Brain microvascular endothelial cell (primary cell): ENCODE measurements at regions not wholly inside any gene's neighbourhood (a gene's known extent, or its start where the extent isn't known, plus 50 kb on each side); places are given as distances from the start of the nearest gene placed in this dataset.
"Not testable (repeated sequence)": the region's sequence is repeated elsewhere in the genome, so short reads cannot be mapped to it uniquely, and the experiment has no call there.

Experiments
- DNase-seq: peaks from one replicate; pipeline ENCODE4 v3.0.0-alpha.2; 2020
- H3K27ac ChIP-seq: fragments of 250-450 bp; sonication (Bioruptor Pico); 2 replicates; pipeline ENCODE4 v1.5.1; 2020; ENCODE audit warnings: mild to moderate bottlenecking, moderate library complexity
- H3K27me3 ChIP-seq: fragments of 250-450 bp; sonication (Bioruptor Pico); replicated peaks from 2 replicates; pipeline ENCODE4 v1.5.1; 2020; ENCODE audit warnings: mild to moderate bottlenecking
- H3K36me3 ChIP-seq: fragments of 250-450 bp; sonication (Bioruptor Pico); replicated peaks from 2 replicates; pipeline ENCODE4 v1.5.1; 2020; ENCODE audit warnings: mild to moderate bottlenecking
- H3K4me3 ChIP-seq: 2 replicates; pipeline ENCODE4 v1.5.1; 2011; ENCODE audit warnings: low read depth, mild to moderate bottlenecking, control low read depth, low read length, moderate library complexity
- in situ Hi-C: cut with HindIII; loops from 2 replicates; pipeline ENCODE4 v1.10.0; 2017; ENCODE audit warnings: low sequenced_read_pairs, low pct_ligation_motif_present
- TF ChIP-seq, protein P1 (sequence below): IDR thresholded peaks from 2 replicates; pipeline ENCODE4 v1.5.1; 2011; ENCODE audit warnings: low read depth, mild to moderate bottlenecking, moderate library complexity, low read length, control low read depth, inconsistent platforms; ENCODE audit errors: missing control alignments

DNA sequence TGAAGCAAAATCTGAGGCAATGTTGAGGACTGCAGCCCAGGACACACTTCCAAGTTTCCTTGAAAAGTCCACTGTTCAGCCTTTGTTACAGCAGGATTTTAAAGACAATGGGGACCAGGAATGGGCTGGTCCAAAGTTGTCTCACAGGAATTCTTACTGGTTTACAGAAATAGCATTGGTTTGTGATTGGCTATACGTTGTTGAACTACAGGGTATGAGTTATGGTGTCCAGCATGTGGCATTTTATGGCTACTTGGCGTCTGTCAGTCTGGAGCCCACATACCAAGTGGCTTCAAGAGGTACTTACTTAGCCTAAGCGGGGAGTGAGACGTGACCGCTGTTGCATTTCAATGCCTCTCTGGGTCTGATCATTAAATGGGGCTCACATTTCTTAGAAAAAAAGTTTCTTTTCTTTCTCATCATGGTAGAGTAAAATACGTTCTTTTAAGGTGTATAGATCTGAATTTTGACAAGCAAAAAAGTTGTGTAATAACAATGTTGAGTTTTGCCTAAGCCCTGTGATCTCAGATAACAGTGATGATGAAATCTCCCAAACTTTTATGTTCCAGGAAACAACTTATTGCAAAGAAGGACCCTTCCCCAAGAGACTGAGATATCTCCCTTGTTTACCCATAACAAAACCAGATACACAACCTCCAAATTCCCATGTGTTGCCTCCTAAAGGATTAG, 100.0 kb upstream of the TRIM24 start:
- Histone ChIP-seq H3K27ac (no peak overlapping the region), H3K4me3 (no peak overlapping the region), H3K27me3 (no peaks in the 10 kb centered on the region), H3K36me3 (no peaks in the 10 kb centered on the region)
- TF ChIP-seq, protein P1, sequence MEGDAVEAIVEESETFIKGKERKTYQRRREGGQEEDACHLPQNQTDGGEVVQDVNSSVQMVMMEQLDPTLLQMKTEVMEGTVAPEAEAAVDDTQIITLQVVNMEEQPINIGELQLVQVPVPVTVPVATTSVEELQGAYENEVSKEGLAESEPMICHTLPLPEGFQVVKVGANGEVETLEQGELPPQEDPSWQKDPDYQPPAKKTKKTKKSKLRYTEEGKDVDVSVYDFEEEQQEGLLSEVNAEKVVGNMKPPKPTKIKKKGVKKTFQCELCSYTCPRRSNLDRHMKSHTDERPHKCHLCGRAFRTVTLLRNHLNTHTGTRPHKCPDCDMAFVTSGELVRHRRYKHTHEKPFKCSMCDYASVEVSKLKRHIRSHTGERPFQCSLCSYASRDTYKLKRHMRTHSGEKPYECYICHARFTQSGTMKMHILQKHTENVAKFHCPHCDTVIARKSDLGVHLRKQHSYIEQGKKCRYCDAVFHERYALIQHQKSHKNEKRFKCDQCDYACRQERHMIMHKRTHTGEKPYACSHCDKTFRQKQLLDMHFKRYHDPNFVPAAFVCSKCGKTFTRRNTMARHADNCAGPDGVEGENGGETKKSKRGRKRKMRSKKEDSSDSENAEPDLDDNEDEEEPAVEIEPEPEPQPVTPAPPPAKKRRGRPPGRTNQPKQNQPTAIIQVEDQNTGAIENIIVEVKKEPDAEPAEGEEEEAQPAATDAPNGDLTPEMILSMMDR, result no peak
- no peak for DNase-seq
- in situ Hi-C loops, result no loop called here

DNA sequence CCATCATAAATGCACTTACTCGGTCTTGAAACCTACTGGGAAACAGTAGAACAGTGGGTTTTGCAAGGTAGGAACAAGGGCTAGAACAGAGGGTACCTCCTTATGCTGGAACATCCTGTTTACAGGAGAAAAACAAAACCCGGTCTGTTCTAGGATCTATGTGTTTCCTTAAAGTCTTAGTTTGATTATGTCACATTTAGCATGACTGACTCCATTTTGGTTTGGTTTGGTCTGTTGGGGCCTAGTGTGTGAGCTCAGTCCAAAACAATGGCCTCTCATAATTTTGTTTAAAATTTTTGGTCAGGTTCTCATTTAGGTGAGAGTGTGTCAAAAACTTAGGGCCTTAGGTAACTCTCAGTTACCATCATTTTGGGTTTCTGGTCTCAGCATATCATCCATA, 96.3 kb upstream of the TRIM24 start:
- H3K27ac ChIP-seq, result no peak overlapping the region
- no peaks in the 10 kb centered on the region for H3K36me3 ChIP-seq
- H3K4me3 ChIP-seq, result no peak overlapping the region
- TF ChIP-seq, protein P1, result no peak
- H3K27me3 ChIP-seq, result no peaks in the 10 kb centered on the region
- no peak for DNase-seq
- in situ Hi-C loops, result no loop called here

DNA sequence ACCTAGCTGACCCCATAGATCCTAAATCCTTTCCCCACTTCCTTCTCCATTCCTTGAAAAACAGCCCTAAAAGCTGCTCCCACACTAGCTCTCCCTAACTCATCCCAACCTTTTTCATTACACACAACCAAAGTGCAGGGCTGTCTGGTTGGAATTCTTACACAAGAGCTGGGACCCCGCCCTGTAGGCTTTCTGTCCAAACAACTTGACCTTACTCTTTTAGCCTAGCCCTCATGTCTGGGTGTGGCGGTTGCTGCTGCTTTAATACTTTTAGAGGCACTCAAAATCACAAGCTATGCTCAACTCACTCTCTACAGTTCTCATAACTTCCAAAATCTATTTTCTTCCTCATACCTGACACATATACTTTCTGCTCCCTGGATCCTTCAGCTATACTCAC, 93.9 kb upstream of the TRIM24 start:
- H3K27ac ChIP-seq, DNase-seq, H3K4me3 ChIP-seq, H3K36me3 ChIP-seq, H3K27me3 ChIP-seq, in situ Hi-C loops: not testable (repeated sequence)

DNA sequence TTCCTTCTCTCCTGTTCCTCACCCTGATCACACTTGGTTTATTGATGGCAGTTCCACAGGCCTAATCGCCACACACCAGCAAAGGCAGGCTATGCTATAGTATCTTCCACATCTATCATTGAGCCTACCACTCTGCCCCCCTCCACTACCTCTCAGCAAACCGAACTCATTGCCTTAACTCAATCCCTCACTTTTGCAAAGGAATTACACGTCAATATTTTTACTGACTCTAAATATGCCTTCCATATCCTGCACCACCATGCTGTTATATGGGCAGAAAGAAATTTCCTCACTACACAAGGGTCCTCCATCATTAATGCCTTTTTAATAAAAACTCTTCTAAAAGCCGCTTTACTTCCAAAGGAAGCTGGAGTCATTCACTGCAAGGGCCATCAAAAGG, 93.4 kb upstream of the TRIM24 start:
- in situ Hi-C loops, result not testable (repeated sequence)

DNA sequence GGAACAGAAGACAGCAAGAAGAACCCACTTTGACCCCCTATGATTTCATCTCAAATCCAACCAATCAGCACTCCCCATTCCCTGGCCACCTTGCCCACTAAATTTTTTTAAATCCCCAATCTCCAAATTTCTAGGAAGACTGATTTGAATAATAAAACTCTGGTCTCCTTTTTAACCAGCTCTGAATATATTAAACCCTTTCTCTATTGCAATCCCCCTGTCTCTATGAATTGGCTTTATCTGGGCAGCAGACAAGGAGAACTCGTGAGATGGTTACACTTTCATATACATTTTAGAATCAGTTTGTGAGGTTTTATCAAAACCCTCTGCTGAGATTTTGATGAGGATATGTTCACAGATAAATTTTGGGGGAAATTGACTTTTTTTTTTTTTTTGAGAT, 90.3 kb upstream of the TRIM24 start:
- H3K27me3 ChIP-seq, result no peaks in the 10 kb centered on the region
- in situ Hi-C loops, result no loop called here

More for the DNA sequence above, 93.4 kb upstream of the TRIM24 start:
- not testable (repeated sequence) for DNase-seq, H3K36me3 ChIP-seq, H3K4me3 ChIP-seq, H3K27me3 ChIP-seq, H3K27ac ChIP-seq

DNA sequence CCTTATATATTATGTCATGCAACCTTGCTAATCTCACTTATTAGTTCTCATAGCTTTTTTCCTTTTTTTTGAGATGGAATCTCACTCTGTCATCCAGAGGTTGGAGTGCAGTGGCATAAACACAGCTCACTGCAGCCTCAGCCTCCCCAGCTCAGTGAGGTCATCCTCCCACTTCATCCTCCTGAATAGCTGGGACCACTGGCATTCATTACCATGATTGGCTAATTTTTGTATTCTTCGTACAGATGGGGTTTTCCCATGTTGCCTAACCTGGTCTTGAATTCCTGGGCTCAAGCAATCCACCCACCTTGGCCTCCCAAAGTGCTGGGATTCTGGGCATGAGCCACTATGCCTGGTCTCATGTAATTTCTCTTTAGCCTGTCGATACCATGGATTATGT, 89.1 kb upstream of the TRIM24 start:
- H3K36me3 ChIP-seq, result no peaks in the 10 kb centered on the region
- DNase-seq, result no peak
- in situ Hi-C loops, result no loop called here

More for the DNA sequence above, 90.3 kb upstream of the TRIM24 start:
- no peaks in the 10 kb centered on the region for H3K36me3 ChIP-seq
- H3K4me3 ChIP-seq, result no peak overlapping the region
- H3K27ac ChIP-seq, result no peak overlapping the region
- DNase-seq, result no peak
- TF ChIP-seq, protein P1, result no peak

More for the DNA sequence above, 89.1 kb upstream of the TRIM24 start:
- Histone ChIP-seq H3K27ac (no peak overlapping the region), H3K4me3 (no peak overlapping the region), H3K27me3 (no peaks in the 10 kb centered on the region)
- TF ChIP-seq, protein P1, result no peak
